Glutamatergic neuron (in vitro differentiated cells): ENCODE measurements at regions not wholly inside any gene's neighbourhood (a gene's known extent, or its start where the extent isn't known, plus 50 kb on each side); places are given as distances from the start of the nearest gene placed in this dataset.

Source experiments
- DNase-seq: peaks from one replicate; pipeline ENCODE4 v3.0.0; 2022
- H3K27ac Mint-ChIP-seq: one replicate; pipeline ENCODE4 v1.8.0; 2020; ENCODE audit warnings: mild to moderate bottlenecking, mixed read lengths, inconsistent platforms; ENCODE audit not compliant: unreplicated experiment
- H3K27me3 Mint-ChIP-seq: one replicate; pipeline ENCODE4 v1.8.0; 2020; ENCODE audit warnings: mild to moderate bottlenecking, moderate library complexity, mixed read lengths, inconsistent platforms; ENCODE audit not compliant: unreplicated experiment
- H3K36me3 Mint-ChIP-seq: one replicate; pipeline ENCODE4 v1.8.0; 2020; ENCODE audit warnings: mild to moderate bottlenecking, mixed read lengths, inconsistent platforms; ENCODE audit not compliant: unreplicated experiment
- H3K4me1 Mint-ChIP-seq: one replicate; pipeline ENCODE4 v1.8.0; 2020; ENCODE audit warnings: mild to moderate bottlenecking, low read depth, mixed read lengths, inconsistent platforms; ENCODE audit not compliant: unreplicated experiment
- H3K4me3 Mint-ChIP-seq: one replicate; pipeline ENCODE4 v1.8.0; 2020; ENCODE audit warnings: mild to moderate bottlenecking, mixed read lengths, inconsistent platforms; ENCODE audit not compliant: unreplicated experiment
- H3K9me3 Mint-ChIP-seq: one replicate; pipeline ENCODE4 v1.8.0; 2020; ENCODE audit warnings: mild to moderate bottlenecking, moderate library complexity, mixed read lengths, inconsistent platforms; ENCODE audit not compliant: unreplicated experiment
- CTCF ChIP-seq: fragments of 200-600 bp; sonication (generic); IDR thresholded peaks from one replicate; pipeline ENCODE4 v1.5.0; 2021; ENCODE audit not compliant: partially characterized antibody, unreplicated experiment

GRCh38 chr4:33864290-33864859, 2379.9 kb downstream of the ARAP2 start:
- no peak overlapping the region for H3K4me3 Mint-ChIP-seq
- H3K27me3 Mint-ChIP-seq: peaks cover 4% of the 10 kb centered on the region
- H3K4me1 Mint-ChIP-seq: no peaks in the 10 kb centered on the region
- H3K9me3 Mint-ChIP-seq: no peaks in the 10 kb centered on the region
- H3K27ac Mint-ChIP-seq: no peak overlapping the region
- peaks cover 11% of the 10 kb centered on the region for H3K36me3 Mint-ChIP-seq
- no peak for TF ChIP-seq CTCF
- DNase-seq: no peak

- Mint-ChIP-seq H3K4me3 (no peak overlapping the region), H3K9me3 (peaks cover 1% of the 10 kb centered on the region), H3K27ac (no peak overlapping the region), H3K36me3 (no peaks in the 10 kb centered on the region), H3K27me3 (no peaks in the 10 kb centered on the region), H3K4me1 (no peaks in the 10 kb centered on the region)
- DNase-seq: no peak
- no peak for TF ChIP-seq CTCF
These were observed 2370.5 kb downstream of the ARAP2 start for GRCh38 chr4:33873791-33874190.

- no peaks in the 10 kb centered on the region for H3K27me3 Mint-ChIP-seq
- H3K4me1 Mint-ChIP-seq: no peaks in the 10 kb centered on the region
- H3K4me3 Mint-ChIP-seq: no peak overlapping the region
These were observed 2365.6 kb downstream of the ARAP2 start for GRCh38 chr4:33878710-33879109.

GRCh38 chr4:33881176-33881575, 2363.1 kb downstream of the ARAP2 start:
- H3K27ac Mint-ChIP-seq: no peak overlapping the region
- no peaks in the 10 kb centered on the region for H3K9me3 Mint-ChIP-seq
- TF ChIP-seq CTCF: no peak
- H3K4me1 Mint-ChIP-seq: no peaks in the 10 kb centered on the region
- DNase-seq: no peak
- no peaks in the 10 kb centered on the region for H3K36me3 Mint-ChIP-seq
- no peaks in the 10 kb centered on the region for H3K27me3 Mint-ChIP-seq
- H3K4me3 Mint-ChIP-seq: no peak overlapping the region

More at GRCh38 chr4:33878710-33879109, 2365.6 kb downstream of the ARAP2 start:
- H3K9me3 Mint-ChIP-seq: no peaks in the 10 kb centered on the region
- H3K27ac Mint-ChIP-seq: no peak overlapping the region
- no peaks in the 10 kb centered on the region for H3K36me3 Mint-ChIP-seq
- no peak for DNase-seq
- no peak for TF ChIP-seq CTCF

DNA sequence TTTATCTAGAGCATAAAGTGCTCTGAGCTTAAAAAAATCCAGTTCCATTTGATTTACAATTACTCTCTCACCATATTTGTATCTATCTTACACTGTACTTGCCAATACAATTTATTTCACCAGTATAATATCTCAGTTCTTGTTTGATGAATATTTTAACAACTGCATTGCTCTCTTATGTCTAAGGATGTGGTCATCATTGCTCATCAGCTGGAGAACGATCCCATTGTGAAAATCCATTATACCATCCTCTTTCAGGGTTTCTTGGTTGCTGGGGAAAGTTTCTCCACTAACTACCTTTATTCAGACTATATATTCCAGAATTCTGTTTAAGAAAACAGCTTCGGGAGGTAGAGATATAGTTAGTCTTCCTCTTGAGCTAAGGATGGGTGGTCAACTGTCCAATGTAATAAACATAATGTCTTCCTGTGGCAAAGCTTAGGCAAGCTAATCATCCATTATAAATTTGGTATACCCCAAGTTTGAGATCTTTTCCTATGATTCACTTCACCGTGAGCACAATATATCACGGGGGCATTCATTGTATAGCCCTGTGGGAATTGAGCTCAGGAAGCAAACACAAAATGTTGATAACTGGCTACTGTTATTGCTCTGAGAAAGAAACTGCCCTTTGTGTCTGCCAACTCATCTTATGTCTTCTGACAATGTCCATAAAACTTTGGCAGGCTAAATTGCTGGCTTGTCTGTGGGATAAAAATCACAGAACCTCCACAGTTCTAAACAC, 2361.9 kb downstream of the ARAP2 start:
- Mint-ChIP-seq H3K9me3 (no peaks in the 10 kb centered on the region), H3K27me3 (no peaks in the 10 kb centered on the region), H3K27ac (no peak overlapping the region), H3K4me1 (no peaks in the 10 kb centered on the region), H3K36me3 (no peaks in the 10 kb centered on the region), H3K4me3 (no peak overlapping the region)
- TF ChIP-seq CTCF: no peak
- DNase-seq: no peak
